ENCODE measurements at regions not wholly inside any gene's neighbourhood (a gene's known extent, or its start where the extent isn't known, plus 50 kb on each side); places are given as distances from the start of the nearest gene placed in this dataset.
"Not testable (repeated sequence)": the region's sequence is repeated elsewhere in the genome, so short reads cannot be mapped to it uniquely, and the experiment has no call there.

- no peak for DNase-seq
Observed at GRCh38 chr1:219342836-219343235, 169.2 kb downstream of the LYPLAL1 start.

- DNase-seq, result no peak
Observed at GRCh38 chr1:219340796-219341195, 167.1 kb downstream of the LYPLAL1 start.

GRCh38 chr1:219339466-219339865 is 165.8 kb downstream of the LYPLAL1 start:
- no peak for DNase-seq

- DNase-seq, result no peak
Observed at GRCh38 chr1:219337588-219337987, 163.9 kb downstream of the LYPLAL1 start.

GRCh38 chr1:219333626-219334025 is 159.9 kb downstream of the LYPLAL1 start:
- DNase-seq, result no peak

GRCh38 chr1:219331424-219331823 is 157.7 kb downstream of the LYPLAL1 start:
- DNase-seq, result no peak

GRCh38 chr1:219330669-219331068 is 157.0 kb downstream of the LYPLAL1 start:
- DNase-seq, result no peak

- DNase-seq, result no peak
Observed at GRCh38 chr1:219330001-219330400, 156.3 kb downstream of the LYPLAL1 start.

GRCh38 chr1:219329578-219329977 is 155.9 kb downstream of the LYPLAL1 start:
- DNase-seq, result no peak

GRCh38 chr1:219326843-219327242 is 153.2 kb downstream of the LYPLAL1 start:
- DNase-seq, result no peak

- DNase-seq, result no peak
Observed at GRCh38 chr1:219325368-219325742, 151.7 kb downstream of the LYPLAL1 start.

GRCh38 chr1:219324629-219325367 is 151.1 kb downstream of the LYPLAL1 start:
- DNase-seq, result no peak

GRCh38 chr1:219324171-219324570 is 150.5 kb downstream of the LYPLAL1 start:
- DNase-seq, result no peak

GRCh38 chr1:219323426-219323825 is 149.7 kb downstream of the LYPLAL1 start:
- no peak for DNase-seq

GRCh38 chr1:219322766-219323165 is 149.1 kb downstream of the LYPLAL1 start:
- DNase-seq, result no peak

- DNase-seq, result not testable (repeated sequence)
Observed at GRCh38 chr1:219320563-219320962, 146.9 kb downstream of the LYPLAL1 start.

GRCh38 chr1:219318826-219319225 is 145.1 kb downstream of the LYPLAL1 start:
- no peak for DNase-seq

- no peak for DNase-seq
Observed at GRCh38 chr1:219317762-219318353, 144.2 kb downstream of the LYPLAL1 start.

GRCh38 chr1:219316066-219316465 is 142.4 kb downstream of the LYPLAL1 start:
- DNase-seq, result no peak

GRCh38 chr1:219313961-219314360 is 140.3 kb downstream of the LYPLAL1 start:
- DNase-seq, result no peak

- DNase-seq, result no peak
Observed at GRCh38 chr1:219312967-219313366, 139.3 kb downstream of the LYPLAL1 start.

- DNase-seq, result no peak
Observed at GRCh38 chr1:219310181-219310728, 136.6 kb downstream of the LYPLAL1 start.

- no peak for DNase-seq
Observed at GRCh38 chr1:219308367-219308766, 134.7 kb downstream of the LYPLAL1 start.
